IMR-90 (cell line): ENCODE measurements at regions not wholly inside any gene's neighbourhood (a gene's known extent, or its start where the extent isn't known, plus 50 kb on each side); places are given as distances from the start of the nearest gene placed in this dataset.

Experiments used
- ATAC-seq: fragments of 200-7000 bp; cut with Tn5 transposase; 2 replicates; pipeline ENCODE4 v1.9.1; 2020; ENCODE audit warnings: low read depth, mild to moderate bottlenecking, moderate library complexity
- BruUV-seq: library from RNA; stranded (reverse); fragments of 400-500 nt; replicated peaks from 2 replicates; lab custom pipeline; 2021; lab: Mats Ljungman, UMichigan
- CTCF ChIA-PET: fragments of 300-600 bp; formaldehyde crosslinking; extraction: SDS; loops from one replicate; lab custom pipeline; 2021; ENCODE audit warnings: antibody characterized with exemption; lab: Yijun Ruan, JAX
- POLR2A ChIA-PET: fragments of 300-600 bp; sonication (Branson Sonifier 250); formaldehyde crosslinking; loops from one replicate; lab custom pipeline; 2022; ENCODE audit warnings: antibody characterized with exemption; ENCODE audit not compliant: unreplicated experiment; lab: Charles Lee
- DNase-seq: peaks from one replicate; pipeline ENCODE4 v3.0.0; 2013
- H2AFZ ChIP-seq: replicated peaks from 2 replicates; pipeline ENCODE3; 2013; ENCODE audit warnings: low read length, mild to moderate bottlenecking; ENCODE audit not compliant: poor library complexity
- H2AK5ac ChIP-seq: 2 replicates; pipeline ENCODE4 v1.6.1; 2013; ENCODE audit warnings: low read depth, low read length, inconsistent platforms
- H2AK9ac ChIP-seq: replicated peaks from 2 replicates; pipeline ENCODE3; 2013; ENCODE audit warnings: mild to moderate bottlenecking, low read depth, low read length, moderate library complexity; ENCODE audit not compliant: poor library complexity
- H2BK120ac ChIP-seq: 2 replicates; pipeline ENCODE4 v1.6.1; 2013; ENCODE audit warnings: low read depth, low read length, inconsistent platforms
- H2BK15ac ChIP-seq: 3 replicates; pipeline ENCODE4 v1.6.1; 2013; ENCODE audit warnings: low read depth, low read length, inconsistent platforms
- H2BK20ac ChIP-seq: 2 replicates; pipeline ENCODE4 v1.6.1; 2013; ENCODE audit warnings: low read depth, mild to moderate bottlenecking, inconsistent platforms, low read length, moderate library complexity
- H2BK5ac ChIP-seq: 2 replicates; pipeline ENCODE4 v1.6.1; 2013; ENCODE audit warnings: mild to moderate bottlenecking, low read depth, low read length, inconsistent platforms; ENCODE audit not compliant: poor library complexity, severe bottlenecking
- H3K14ac ChIP-seq: replicated peaks from 2 replicates; pipeline ENCODE4 v1.6.1; 2013; ENCODE audit warnings: low read depth, low read length, inconsistent platforms
- H3K18ac ChIP-seq: 2 replicates; pipeline ENCODE4 v1.6.1; 2013; ENCODE audit warnings: low read depth, low read length, control low read depth
- H3K23ac ChIP-seq: 2 replicates; pipeline ENCODE4 v1.6.1; 2013; ENCODE audit warnings: low read depth, low read length, inconsistent platforms
- H3K27ac ChIP-seq: 2 replicates; pipeline ENCODE4 v1.5.1; 2013; ENCODE audit warnings: mild to moderate bottlenecking, control low read depth, low read length; ENCODE audit not compliant: insufficient read depth
- H3K27me3 ChIP-seq: 2 replicates; pipeline ENCODE4 v1.6.1; 2013; ENCODE audit warnings: low read length; ENCODE audit not compliant: control insufficient read depth, insufficient read depth
- H3K36me3 ChIP-seq: 2 replicates; pipeline ENCODE4 v1.6.1; 2013; ENCODE audit warnings: low read length, mixed read lengths; ENCODE audit not compliant: control insufficient read depth, insufficient read depth
- H3K4ac ChIP-seq: 2 replicates; pipeline ENCODE4 v1.6.1; 2013; ENCODE audit warnings: low read depth, low read length, inconsistent platforms
- H3K4me1 ChIP-seq: 2 replicates; pipeline ENCODE4 v1.6.1; 2013; ENCODE audit warnings: low read length, mixed read lengths; ENCODE audit not compliant: control insufficient read depth, insufficient read depth
- H3K4me2 ChIP-seq: 2 replicates; pipeline ENCODE4 v1.6.1; 2013; ENCODE audit warnings: low read depth, mild to moderate bottlenecking, control low read depth, low read length, moderate library complexity
- H3K4me3 ChIP-seq: 2 replicates; pipeline ENCODE4 v1.5.1; 2013; ENCODE audit warnings: low read depth, mild to moderate bottlenecking, control low read depth, low read length, moderate library complexity; ENCODE audit not compliant: insufficient read depth
- H3K56ac ChIP-seq: 2 replicates; pipeline ENCODE4 v1.6.1; 2013; ENCODE audit warnings: low read length, inconsistent platforms; ENCODE audit not compliant: insufficient read depth; ENCODE audit errors: extremely low read depth
- H3K79me1 ChIP-seq, 2 experiments: 2 replicates each; pipeline ENCODE4 v1.6.1; 2013; ENCODE audit warnings: low read length in 2 of 2, inconsistent platforms in 1 of 2, low read depth in 1 of 2
- H3K9ac ChIP-seq: 2 replicates; pipeline ENCODE4 v1.6.1; 2013; ENCODE audit warnings: low read depth, low read length, control low read depth
- H3K9me1 ChIP-seq: 2 replicates; pipeline ENCODE4 v1.6.1; 2013; ENCODE audit warnings: low read length, inconsistent platforms; ENCODE audit not compliant: insufficient read depth
- H3K9me3 ChIP-seq: 2 replicates; pipeline ENCODE4 v1.6.1; 2013; ENCODE audit warnings: low read length; ENCODE audit not compliant: control insufficient read depth, insufficient read depth
- H4K20me1 ChIP-seq: 2 replicates; pipeline ENCODE4 v1.6.1; 2013; ENCODE audit warnings: low read length, inconsistent platforms; ENCODE audit not compliant: insufficient read depth
- H4K5ac ChIP-seq: 2 replicates; pipeline ENCODE4 v1.6.1; 2013; ENCODE audit warnings: mild to moderate bottlenecking, low read depth, low read length, control low read depth
- H4K8ac ChIP-seq, 2 experiments: 2 replicates each; pipeline ENCODE4 v1.6.1; 2013; ENCODE audit warnings: low read depth in 2 of 2, low read length in 2 of 2, control low read depth in 1 of 2, inconsistent platforms in 1 of 2
- H4K91ac ChIP-seq: 2 replicates; pipeline ENCODE4 v1.6.1; 2013; ENCODE audit warnings: low read depth, low read length, inconsistent platforms; ENCODE audit not compliant: insufficient read depth
- BHLHE40 ChIP-seq: fragments of 150-350 bp; IDR thresholded peaks from 2 replicates; pipeline ENCODE4 v1.6.1; 2016; ENCODE audit warnings: mild to moderate bottlenecking, low read depth, low read length
- CEBPB ChIP-seq: IDR thresholded peaks from 2 replicates; pipeline ENCODE4 v1.6.1; 2012; ENCODE audit warnings: low read depth, low read length, improper control_type of control experiment
- CHD1 ChIP-seq: IDR thresholded peaks from 2 replicates; pipeline ENCODE4 v1.6.1; 2012; ENCODE audit warnings: low read depth, low read length, improper control_type of control experiment
- CTCF ChIP-seq: conservative IDR thresholded peaks from 2 replicates; pipeline ENCODE4 v1.5.1; 2012; ENCODE audit warnings: mild to moderate bottlenecking, low read depth, low read length, improper control_type of control experiment
- ELK1 ChIP-seq: fragments of 150-350 bp; IDR thresholded peaks from 2 replicates; pipeline ENCODE4 v1.6.1; 2016; ENCODE audit warnings: low read depth, mild to moderate bottlenecking, low read length, moderate library complexity, borderline replicate concordance
- FOS ChIP-seq: fragments of 150-350 bp; IDR thresholded peaks from 2 replicates; pipeline ENCODE4 v1.6.1; 2016; ENCODE audit warnings: low read depth, low read length
- MAFK ChIP-seq: IDR thresholded peaks from 2 replicates; pipeline ENCODE4 v1.6.1; 2012; ENCODE audit warnings: low read depth, low read length, improper control_type of control experiment
- MAZ ChIP-seq: IDR thresholded peaks from 2 replicates; pipeline ENCODE4 v1.6.1; 2012; ENCODE audit warnings: low read depth, mild to moderate bottlenecking, low read length, improper control_type of control experiment, moderate library complexity, borderline replicate concordance
- MXI1 ChIP-seq: IDR thresholded peaks from 2 replicates; pipeline ENCODE4 v1.6.1; 2012; ENCODE audit warnings: low read depth, mild to moderate bottlenecking, low read length, moderate library complexity, borderline replicate concordance
- NFE2L2 ChIP-seq: fragments of 150-350 bp; IDR thresholded peaks from 2 replicates; pipeline ENCODE4 v1.6.1; 2016; ENCODE audit warnings: low read depth, mild to moderate bottlenecking, low read length
- POLR2A ChIP-seq: IDR thresholded peaks from 2 replicates; pipeline ENCODE4 v1.6.1; 2012; ENCODE audit warnings: mild to moderate bottlenecking, low read depth, low read length
- RAD21 ChIP-seq: IDR thresholded peaks from 2 replicates; pipeline ENCODE4 v1.6.1; 2012; ENCODE audit warnings: low read length, improper control_type of control experiment
- RCOR1 ChIP-seq: IDR thresholded peaks from 2 replicates; pipeline ENCODE4 v1.6.1; 2012; ENCODE audit warnings: mild to moderate bottlenecking, low read length, improper control_type of control experiment; ENCODE audit not compliant: insufficient replicate concordance
- RFX5 ChIP-seq: IDR thresholded peaks from 2 replicates; pipeline ENCODE4 v1.8.0; 2012; ENCODE audit warnings: low read depth, mild to moderate bottlenecking, low read length, moderate library complexity
- SMC3 ChIP-seq: fragments of 150-350 bp; IDR thresholded peaks from 2 replicates; pipeline ENCODE4 v1.6.1; 2016; ENCODE audit warnings: low read depth, mild to moderate bottlenecking, antibody characterized with exemption, low read length, moderate library complexity
- USF2 ChIP-seq: fragments of 150-350 bp; IDR thresholded peaks from 2 replicates; pipeline ENCODE4 v1.6.1; 2017; ENCODE audit warnings: mild to moderate bottlenecking, antibody characterized with exemption, low read length, low read depth
- WGBS, 2 experiments: methylation state at CpG; one replicate each; pipeline versions ENCODE4 v1.1.5 to v1.1.7; 2013; ENCODE audit warnings: missing lambda C conversion rate in 2 of 2; ENCODE audit not compliant: insufficient read length in 1 of 2; ENCODE audit errors: extremely low coverage in 2 of 2; 5-methylcytosine and 5-hydroxymethylcytosine counted together
- dilution Hi-C: fragments of 300-500 bp; cut with HindIII; formaldehyde crosslinking; loops from one replicate; pipeline ENCODE4 v1.14.3; 2018; ENCODE audit warnings: low sequenced_read_pairs; ENCODE audit not compliant: unreplicated experiment
- in situ Hi-C: fragments of 300-500 bp; cut with MboI; formaldehyde crosslinking; loops from 3 replicates; pipeline ENCODE4 v1.14.3; 2019; ENCODE audit warnings: low sequenced_read_pairs, inconsistent platforms, mixed read lengths
- intact Hi-C: fragments of 100-400 bp; cut with micrococcal nuclease; formaldehyde crosslinking; loops from 2 replicates; pipeline ENCODE4 v1.10.0; 2022

- ATAC-seq (no peak), DNase-seq (no peak)
- H3K27ac ChIP-seq = no peak overlapping the region
- no peaks in the 10 kb centered on the region for H3K36me3 ChIP-seq
- H4K91ac ChIP-seq = no peak overlapping the region
- intact Hi-C loops = no loop called here
- no peak overlapping the region for H2BK20ac ChIP-seq
- no peak overlapping the region for H3K14ac ChIP-seq
- H4K20me1 ChIP-seq = no peaks in the 10 kb centered on the region
- no peak overlapping the region for H2AK9ac ChIP-seq
- CTCF ChIA-PET = no interaction called here
- peaks cover 2% of the 10 kb centered on the region; the same call in 1 of the 2 replicates for H3K4me1 ChIP-seq
- H3K9me1 ChIP-seq = no peaks in the 10 kb centered on the region
- H3K56ac ChIP-seq = no peak overlapping the region
- H3K4me3 ChIP-seq = no peak overlapping the region
- POLR2A ChIA-PET = no interaction called here
- H2BK120ac ChIP-seq = no peak overlapping the region
- H2AFZ ChIP-seq = no peak overlapping the region
- H3K18ac ChIP-seq = no peak overlapping the region
- no peak overlapping the region for H3K23ac ChIP-seq
- TF ChIP-seq FOS = no peak
- no peak for TF ChIP-seq ELK1
- no peak for TF ChIP-seq CEBPB
- no peak for TF ChIP-seq RAD21
- TF ChIP-seq RFX5 = no peak
- no peak for TF ChIP-seq NFE2L2
- no peak for TF ChIP-seq BHLHE40
- TF ChIP-seq POLR2A = no peak
- TF ChIP-seq SMC3 = no peak
- TF ChIP-seq MAFK = no peak
- TF ChIP-seq MAZ = no peak
- no peak for TF ChIP-seq MXI1
- TF ChIP-seq CHD1 = no peak
- no peak for TF ChIP-seq CTCF
- TF ChIP-seq RCOR1 = no peak
- no peak for TF ChIP-seq USF2
- H2BK5ac ChIP-seq = no peak overlapping the region
- no peak overlapping the region for H2BK15ac ChIP-seq
- peak overlapping the region; percentile 61; the same call in 1 of the 2 replicates for H4K5ac ChIP-seq
- H3K79me1 ChIP-seq = no peaks in the 10 kb centered on the region
- no peak overlapping the region for H3K4me2 ChIP-seq
- H3K27me3 ChIP-seq = no peaks in the 10 kb centered on the region
- BruUV-seq = no TSS peak
- dilution Hi-C loops = no loop called here
- H3K9me3 ChIP-seq = no peaks in the 10 kb centered on the region
- in situ Hi-C loops = no loop called here
- H3K9ac ChIP-seq = no peak overlapping the region
- no peak overlapping the region for H2AK5ac ChIP-seq
- no CpG with 5 or more reads among the region's 4 CpGs for WGBS, 2 experiments
- H3K4ac ChIP-seq = no peak overlapping the region
- no peak overlapping the region for H4K8ac ChIP-seq
Observed at GRCh38 chr18:28792404-28793086, 615.6 kb upstream of the CDH2 start.
